ENCODE measurements at regions not wholly inside any gene's neighbourhood (a gene's known extent, or its start where the extent isn't known, plus 50 kb on each side); places are given as distances from the start of the nearest gene placed in this dataset.
"Not testable (repeated sequence)": the region's sequence is repeated elsewhere in the genome, so short reads cannot be mapped to it uniquely, and the experiment has no call there.

- 92% methylated on average over 5 of the region's 5 CpGs for WGBS
- H3K27ac ChIP-seq (ENCODE audit: low read depth, low read length) = no peak overlapping the region
Observed at GRCh38 chr1:4485878-4486277, 168.5 kb upstream of the AJAP1 start.

GRCh38 chr1:4486408-4487120 lies 167.8 kb upstream of the AJAP1 start:
- Histone ChIP-seq H3K4me3 (ENCODE audit: low read length) (no peak overlapping the region), H3K4me1 (ENCODE audit: insufficient read depth, low read length) (no peaks in the 10 kb centered on the region), H3K27me3 (ENCODE audit: insufficient read depth, low read length) (no peaks in the 10 kb centered on the region), H3K36me3 (ENCODE audit: insufficient read depth, low read length) (no peaks in the 10 kb centered on the region), H3K9me3 (ENCODE audit: insufficient read depth, low read depth, low read length) (no peaks in the 10 kb centered on the region; the same call in 1 of the 2 replicates), H3K27ac (ENCODE audit: low read depth, low read length) (no peak overlapping the region), H3K9ac (ENCODE audit: low read depth, low read length) (no peak overlapping the region)
- WGBS = 95% methylated on average over 22 of the region's 22 CpGs

More at GRCh38 chr1:4485878-4486277, 168.5 kb upstream of the AJAP1 start:
- Histone ChIP-seq H3K4me3 (ENCODE audit: low read length) (no peak overlapping the region), H3K36me3 (ENCODE audit: insufficient read depth, low read length) (no peaks in the 10 kb centered on the region), H3K27me3 (ENCODE audit: insufficient read depth, low read length) (no peaks in the 10 kb centered on the region), H3K9ac (ENCODE audit: low read depth, low read length) (no peak overlapping the region), H3K9me3 (ENCODE audit: insufficient read depth, low read depth, low read length) (no peaks in the 10 kb centered on the region; the same call in 1 of the 2 replicates), H3K4me1 (ENCODE audit: insufficient read depth, low read length) (no peaks in the 10 kb centered on the region)

- no peaks in the 10 kb centered on the region; the same call in 1 of the 2 replicates for H3K9me3 ChIP-seq (ENCODE audit: insufficient read depth, low read depth, low read length)
- no peaks in the 10 kb centered on the region for H3K4me1 ChIP-seq (ENCODE audit: insufficient read depth, low read length)
Observed at GRCh38 chr1:4488018-4488417, 166.4 kb upstream of the AJAP1 start.

GRCh38 chr1:4489486-4489885 lies 164.9 kb upstream of the AJAP1 start:
- H3K9me3 ChIP-seq (ENCODE audit: insufficient read depth, low read depth, low read length) = no peaks in the 10 kb centered on the region
- no peak overlapping the region for H3K27ac ChIP-seq (ENCODE audit: low read depth, low read length)
- no peaks in the 10 kb centered on the region for H3K36me3 ChIP-seq (ENCODE audit: insufficient read depth, low read length)
- no peak overlapping the region for H3K9ac ChIP-seq (ENCODE audit: low read depth, low read length)
- WGBS = 87% methylated on average over 6 of the region's 7 CpGs
- no peak overlapping the region for H3K4me3 ChIP-seq (ENCODE audit: low read length)
- H3K4me1 ChIP-seq (ENCODE audit: insufficient read depth, low read length) = no peaks in the 10 kb centered on the region
- no peaks in the 10 kb centered on the region for H3K27me3 ChIP-seq (ENCODE audit: insufficient read depth, low read length)

More at GRCh38 chr1:4488018-4488417, 166.4 kb upstream of the AJAP1 start:
- Histone ChIP-seq H3K36me3 (ENCODE audit: insufficient read depth, low read length) (no peaks in the 10 kb centered on the region), H3K27me3 (ENCODE audit: insufficient read depth, low read length) (no peaks in the 10 kb centered on the region), H3K27ac (ENCODE audit: low read depth, low read length) (no peak overlapping the region), H3K4me3 (ENCODE audit: low read length) (no peak overlapping the region), H3K9ac (ENCODE audit: low read depth, low read length) (no peak overlapping the region)
- 93% methylated on average over 7 of the region's 7 CpGs for WGBS

- H3K4me1 ChIP-seq (ENCODE audit: insufficient read depth, low read length); H3K27me3 ChIP-seq (ENCODE audit: insufficient read depth, low read length); H3K36me3 ChIP-seq (ENCODE audit: insufficient read depth, low read length); H3K9me3 ChIP-seq (ENCODE audit: insufficient read depth, low read depth, low read length); H3K4me3 ChIP-seq (ENCODE audit: low read length); H3K9ac ChIP-seq (ENCODE audit: low read depth, low read length); H3K27ac ChIP-seq (ENCODE audit: low read depth, low read length): not testable (repeated sequence)
Observed at GRCh38 chr1:4489992-4490391, 164.4 kb upstream of the AJAP1 start.

GRCh38 chr1:4494027-4494426 lies 160.4 kb upstream of the AJAP1 start:
- Histone ChIP-seq H3K9me3 (ENCODE audit: insufficient read depth, low read depth, low read length) (no peaks in the 10 kb centered on the region), H3K4me1 (ENCODE audit: insufficient read depth, low read length) (no peaks in the 10 kb centered on the region), H3K27ac (ENCODE audit: low read depth, low read length) (no peak overlapping the region), H3K4me3 (ENCODE audit: low read length) (no peak overlapping the region), H3K27me3 (ENCODE audit: insufficient read depth, low read length) (no peaks in the 10 kb centered on the region), H3K9ac (ENCODE audit: low read depth, low read length) (no peak overlapping the region), H3K36me3 (ENCODE audit: insufficient read depth, low read length) (no peaks in the 10 kb centered on the region)
- 92% methylated on average over 5 of the region's 5 CpGs for WGBS

GRCh38 chr1:4494558-4494957 lies 159.9 kb upstream of the AJAP1 start:
- WGBS = 60% methylated on average over 6 of the region's 7 CpGs
- Histone ChIP-seq H3K36me3 (ENCODE audit: insufficient read depth, low read length) (no peaks in the 10 kb centered on the region), H3K27ac (ENCODE audit: low read depth, low read length) (no peak overlapping the region), H3K9ac (ENCODE audit: low read depth, low read length) (no peak overlapping the region), H3K9me3 (ENCODE audit: insufficient read depth, low read depth, low read length) (no peaks in the 10 kb centered on the region), H3K4me1 (ENCODE audit: insufficient read depth, low read length) (no peaks in the 10 kb centered on the region), H3K27me3 (ENCODE audit: insufficient read depth, low read length) (no peaks in the 10 kb centered on the region), H3K4me3 (ENCODE audit: low read length) (no peak overlapping the region)

GRCh38 chr1:4495809-4496208 lies 158.6 kb upstream of the AJAP1 start:
- WGBS = 91% methylated on average over 12 of the region's 12 CpGs
- Histone ChIP-seq H3K27me3 (ENCODE audit: insufficient read depth, low read length) (no peaks in the 10 kb centered on the region), H3K9ac (ENCODE audit: low read depth, low read length) (no peak overlapping the region), H3K36me3 (ENCODE audit: insufficient read depth, low read length) (no peaks in the 10 kb centered on the region), H3K27ac (ENCODE audit: low read depth, low read length) (no peak overlapping the region), H3K4me1 (ENCODE audit: insufficient read depth, low read length) (no peaks in the 10 kb centered on the region), H3K9me3 (ENCODE audit: insufficient read depth, low read depth, low read length) (no peaks in the 10 kb centered on the region; the same call in 1 of the 2 replicates), H3K4me3 (ENCODE audit: low read length) (no peak overlapping the region)

- Histone ChIP-seq H3K4me1 (ENCODE audit: insufficient read depth, low read length) (no peaks in the 10 kb centered on the region), H3K9me3 (ENCODE audit: insufficient read depth, low read depth, low read length) (peaks cover 5% of the 10 kb centered on the region), H3K4me3 (ENCODE audit: low read length) (no peak overlapping the region), H3K27me3 (ENCODE audit: insufficient read depth, low read length) (no peaks in the 10 kb centered on the region), H3K9ac (ENCODE audit: low read depth, low read length) (no peak overlapping the region), H3K27ac (ENCODE audit: low read depth, low read length) (no peak overlapping the region), H3K36me3 (ENCODE audit: insufficient read depth, low read length) (no peaks in the 10 kb centered on the region)
- WGBS = 92% methylated on average over 11 of the region's 11 CpGs
Observed at GRCh38 chr1:4500441-4500840, 154.0 kb upstream of the AJAP1 start.

GRCh38 chr1:4506591-4506990 lies 147.8 kb upstream of the AJAP1 start:
- H3K4me3 ChIP-seq (ENCODE audit: low read length) = no peak overlapping the region
- H3K27ac ChIP-seq (ENCODE audit: low read depth, low read length) = no peak overlapping the region
- H3K36me3 ChIP-seq (ENCODE audit: insufficient read depth, low read length) = no peaks in the 10 kb centered on the region
- no peak overlapping the region for H3K9ac ChIP-seq (ENCODE audit: low read depth, low read length)
- 95% methylated on average over 4 of the region's 4 CpGs for WGBS
- no peaks in the 10 kb centered on the region for H3K4me1 ChIP-seq (ENCODE audit: insufficient read depth, low read length)
- peaks cover 9% of the 10 kb centered on the region; the same call in 1 of the 2 replicates for H3K9me3 ChIP-seq (ENCODE audit: insufficient read depth, low read depth, low read length)
- no peaks in the 10 kb centered on the region; the same call in 1 of the 2 replicates for H3K27me3 ChIP-seq (ENCODE audit: insufficient read depth, low read length)

GRCh38 chr1:4509206-4509605 lies 145.2 kb upstream of the AJAP1 start:
- Histone ChIP-seq H3K9me3 (ENCODE audit: insufficient read depth, low read depth, low read length) (0 out of 2 replicates have a peak, but pooled peaks cover 4% of the 10 kb centered on the region), H3K9ac (ENCODE audit: low read depth, low read length) (no peak overlapping the region), H3K27ac (ENCODE audit: low read depth, low read length) (no peak overlapping the region), H3K4me1 (ENCODE audit: insufficient read depth, low read length) (no peaks in the 10 kb centered on the region), H3K4me3 (ENCODE audit: low read length) (no peak overlapping the region), H3K27me3 (ENCODE audit: insufficient read depth, low read length) (no peaks in the 10 kb centered on the region; the same call in 1 of the 2 replicates), H3K36me3 (ENCODE audit: insufficient read depth, low read length) (no peaks in the 10 kb centered on the region)
- WGBS = 84% methylated on average over 8 of the region's 8 CpGs
